Heart left ventricle (tissue), 16 donors: ENCODE measurements at regions not wholly inside any gene's neighbourhood (a gene's known extent, or its start where the extent isn't known, plus 50 kb on each side); places are given as distances from the start of the nearest gene placed in this dataset.
"Not testable (repeated sequence)": the region's sequence is repeated elsewhere in the genome, so short reads cannot be mapped to it uniquely, and the experiment has no call there.

ENCODE experiments used
- ATAC-seq, 4 donors: fragments of 200-7000 bp; cut with Tn5 transposase; one replicate each; pipeline ENCODE4 v1.9.1; 2020 to 2022; ENCODE audit warnings: moderate library complexity in 4 of 4, mild to moderate bottlenecking in 3 of 4, moderate number of reproducible peaks in 1 of 4
- DNase-seq, 5 donors: peaks; one replicate each; pipeline ENCODE4 v3.0.0-alpha.2; 2020
- H3K27ac ChIP-seq, 12 donors: fragments of 200-600 bp; sonication (generic) in 4 of 12; one replicate each; pipeline versions ENCODE4 v1.5.0 to v1.8.0; 2016 to 2022; ENCODE audit warnings: mild to moderate bottlenecking in 2 of 12
- H3K27me3 ChIP-seq, 9 donors: fragments of 200-600 bp; sonication (generic) in 2 of 9; one replicate each; pipeline versions ENCODE4 v1.5.1 to v1.8.0; 2016 to 2022; ENCODE audit warnings: mild to moderate bottlenecking in 3 of 9
- H3K36me3 ChIP-seq, 9 donors: fragments of 200-600 bp; sonication (generic) in 2 of 9; one replicate each; pipeline versions ENCODE4 v1.5.0 to v1.8.0; 2018 to 2022; ENCODE audit warnings: mild to moderate bottlenecking in 2 of 9
- H3K4me1 ChIP-seq, 12 donors: fragments of 200-600 bp; sonication (generic) in 4 of 12; one replicate each; pipeline versions ENCODE4 v1.5.0 to v1.8.0; 2016 to 2022; ENCODE audit warnings: mild to moderate bottlenecking in 3 of 12
- H3K4me3 ChIP-seq, 12 donors: fragments of 200-600 bp; sonication (generic) in 4 of 12; one replicate each; pipeline versions ENCODE4 v1.5.0 to v1.8.0; 2017 to 2022; ENCODE audit warnings: mild to moderate bottlenecking in 9 of 12, moderate library complexity in 4 of 12
- H3K9me3 ChIP-seq, 12 donors: fragments of 200-600 bp; sonication (generic) in 4 of 12; one replicate each; pipeline versions ENCODE4 v1.5.0 to v1.8.0; 2016 to 2022; ENCODE audit warnings: mild to moderate bottlenecking in 1 of 12
- POLR2A ChIP-seq, 2 donors: fragments of 450-650 bp; IDR thresholded peaks; one replicate each; pipeline ENCODE4 v1.6.1; 2017; ENCODE audit warnings: antibody characterized with exemption in 2 of 2, mild to moderate bottlenecking in 2 of 2, moderate library complexity in 2 of 2
- WGBS, 4 donors: extraction: QIAGEN DNeasy Blood & Tissue Kit in 2 of 4; methylation state at CpG; one replicate each; pipeline versions ENCODE4 v1.1.5 to v1.1.7; 2013 to 2018; 5-methylcytosine and 5-hydroxymethylcytosine counted together
- intact Hi-C, 10 donors: fragments of 100-400 bp; cut with DNase I; formaldehyde crosslinking; loops; one replicate each; pipeline versions ENCODE4 v1.11.1 to v1.14.2; 2022
- TF ChIP-seq, protein P1 (sequence below), 12 donors: fragments of 200-600 bp; sonication (generic) in 4 of 12; IDR thresholded peaks; one replicate each; pipeline versions ENCODE4 v1.5.0 to v1.8.0; 2018 to 2022; ENCODE audit warnings: antibody characterized with exemption in 12 of 12, mild to moderate bottlenecking in 5 of 12
- donor health status: ischemic (EF 13 %, LVEDD 7.1; RV severe dilation, severe dysfunction).
- donor health status: healthy with polysubstance abuse.
- donor health status: DM: no; HTN: yes; CAD: no.
- donor health status: DM: no; HTN: no; CAD: no.
- donor health status: ischemic (EF 25% LVEDD 6.9; RV normal size, moderate dysfunction).
- donor health status: ischemic (EF 25% LVEDD 5.7; RV mildly dilated, moderate dysfunction).
- donor health status: healthy.
- donor health status: DM: yes; HTN: yes; CAD: no.
- donor health status: ischemic (EF 35%, LVEDD 5.7; RV mildly dilated, moderate dysfunction).
- donor health status: nonischemic (EF 11% LVEDD 7.7; RV severe dilation, severe dysfunction).
- donor health status: DM: yes; HTN: yes; CAD: no.
- donor health status: PGD.
- donor health status: ischemic (EF 29% LVEDD 5.4; RV normal size, mild dysfunction).
- donor health status: nonischemic (EF 23%, LVEDD 6.1; RV moderate dilation, normal function).

DNA sequence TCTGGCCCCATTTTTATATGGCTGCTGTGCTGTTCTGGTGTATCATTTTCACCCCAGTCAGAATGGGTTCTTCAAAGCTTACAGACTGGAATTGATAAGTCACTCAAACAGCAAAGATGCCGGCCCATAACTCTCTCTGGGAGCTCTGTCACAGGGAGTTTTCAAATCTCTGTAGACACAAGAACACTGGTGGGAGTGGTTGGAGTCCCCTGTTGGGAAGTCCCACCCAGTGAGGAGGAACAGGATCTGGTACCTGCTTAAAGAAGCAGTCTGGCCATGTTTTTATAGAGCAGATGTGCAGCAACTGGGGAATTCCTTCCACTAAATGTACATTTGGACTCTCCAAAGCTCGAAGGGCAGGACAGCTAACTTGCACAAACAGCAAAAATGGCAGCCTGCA is 69.3 kb upstream of the UGT2B7 start:
- H3K4me3 ChIP-seq: no peak overlapping the region
- H3K36me3 ChIP-seq: no peaks in the 10 kb centered on the region
- H3K27me3 ChIP-seq: no peaks in the 10 kb centered on the region
- 65 to 78% (median 71%) methylated on average over 2 of the region's 2 CpGs for WGBS, 4 donors
- ATAC-seq (no peak), DNase-seq (peak in 1 of 5 donors; percentile 9)
- H3K4me1 ChIP-seq: no peaks in the 10 kb centered on the region
- no peak for TF ChIP-seq POLR2A (IDR thresholded peaks at IDR 0.05)
- TF ChIP-seq, protein P1, sequence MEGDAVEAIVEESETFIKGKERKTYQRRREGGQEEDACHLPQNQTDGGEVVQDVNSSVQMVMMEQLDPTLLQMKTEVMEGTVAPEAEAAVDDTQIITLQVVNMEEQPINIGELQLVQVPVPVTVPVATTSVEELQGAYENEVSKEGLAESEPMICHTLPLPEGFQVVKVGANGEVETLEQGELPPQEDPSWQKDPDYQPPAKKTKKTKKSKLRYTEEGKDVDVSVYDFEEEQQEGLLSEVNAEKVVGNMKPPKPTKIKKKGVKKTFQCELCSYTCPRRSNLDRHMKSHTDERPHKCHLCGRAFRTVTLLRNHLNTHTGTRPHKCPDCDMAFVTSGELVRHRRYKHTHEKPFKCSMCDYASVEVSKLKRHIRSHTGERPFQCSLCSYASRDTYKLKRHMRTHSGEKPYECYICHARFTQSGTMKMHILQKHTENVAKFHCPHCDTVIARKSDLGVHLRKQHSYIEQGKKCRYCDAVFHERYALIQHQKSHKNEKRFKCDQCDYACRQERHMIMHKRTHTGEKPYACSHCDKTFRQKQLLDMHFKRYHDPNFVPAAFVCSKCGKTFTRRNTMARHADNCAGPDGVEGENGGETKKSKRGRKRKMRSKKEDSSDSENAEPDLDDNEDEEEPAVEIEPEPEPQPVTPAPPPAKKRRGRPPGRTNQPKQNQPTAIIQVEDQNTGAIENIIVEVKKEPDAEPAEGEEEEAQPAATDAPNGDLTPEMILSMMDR (IDR thresholded peaks at IDR 0.05): no peak
- intact Hi-C loops: no loop called here
- no peak overlapping the region for H3K27ac ChIP-seq
- H3K9me3 ChIP-seq: no peaks in the 10 kb centered on the region

DNA sequence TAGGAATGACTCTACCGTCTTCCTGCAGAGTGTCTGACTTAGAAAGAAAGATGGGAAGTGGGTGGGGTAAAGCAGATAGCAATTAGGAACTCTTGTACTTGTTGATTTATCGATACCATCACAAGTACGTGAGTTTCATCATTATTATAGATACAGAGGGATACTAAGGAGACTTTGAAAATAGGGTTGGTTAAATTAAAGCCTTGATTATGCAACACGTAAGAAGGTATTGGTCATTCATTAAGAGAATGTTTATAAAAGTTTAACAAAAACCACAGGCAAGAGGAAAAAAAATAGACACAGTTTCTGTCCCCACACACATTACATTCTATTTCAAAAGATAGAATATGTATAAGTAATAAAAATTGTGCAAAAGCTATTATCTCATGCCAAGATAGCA is 65.9 kb upstream of the UGT2B7 start:
- no peak for ATAC-seq

DNA sequence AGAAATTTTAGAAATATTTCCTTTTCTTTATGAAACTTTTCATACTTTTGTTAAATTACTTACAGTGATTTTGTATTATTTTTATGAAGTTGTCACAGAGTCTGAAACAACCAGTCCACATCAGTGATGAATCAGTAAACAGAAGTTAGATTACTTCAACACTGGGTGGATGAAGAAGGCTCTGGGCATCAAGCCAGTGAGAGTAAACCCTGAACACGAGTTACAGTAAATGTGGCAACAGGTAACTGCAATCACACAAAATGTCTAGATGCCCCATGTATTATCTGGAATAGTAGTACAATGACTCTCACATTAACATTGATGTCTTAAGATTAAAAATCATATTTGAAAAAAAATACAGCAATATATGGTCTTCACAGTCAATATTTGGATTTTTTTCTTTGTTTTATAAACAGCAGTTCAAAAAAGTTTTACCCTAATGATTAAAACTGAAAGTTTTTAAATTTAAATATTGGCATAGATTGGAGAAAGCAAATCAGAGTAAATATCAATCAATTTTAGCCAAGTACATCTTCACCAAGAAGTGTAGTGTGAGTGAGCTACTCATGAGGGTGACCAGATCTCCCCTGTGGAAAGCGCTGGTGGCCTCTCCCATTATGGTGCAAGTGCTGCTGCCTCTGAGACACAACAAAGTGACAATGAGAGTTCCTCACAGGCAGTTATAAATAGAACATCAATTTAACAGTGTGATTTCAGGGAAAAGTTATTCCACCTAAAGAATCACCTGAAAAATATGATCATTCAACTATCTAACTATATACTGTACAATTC is 63.2 kb upstream of the UGT2B7 start:
- no peak overlapping the region for H3K27ac ChIP-seq
- no peaks in the 10 kb centered on the region for H3K27me3 ChIP-seq
- H3K4me1 ChIP-seq: no peaks in the 10 kb centered on the region
- WGBS, 4 donors: 59 to 64% (median 61%) methylated on average over 2 of the region's 2 CpGs
- TF ChIP-seq POLR2A (IDR thresholded peaks at IDR 0.05): no peak
- TF ChIP-seq, protein P1 (IDR thresholded peaks at IDR 0.05): no peak
- no peak overlapping the region for H3K4me3 ChIP-seq
- H3K36me3 ChIP-seq: no peaks in the 10 kb centered on the region
- ATAC-seq (no peak), DNase-seq (no peak)
- peaks cover 0 to 25% (median 0%) of the 10 kb centered on the region in 12 donors for H3K9me3 ChIP-seq
- intact Hi-C loops: no loop called here

More for the DNA sequence above, 65.9 kb upstream of the UGT2B7 start:
- no peak overlapping the region for H3K4me3 ChIP-seq
- TF ChIP-seq POLR2A (IDR thresholded peaks at IDR 0.05): no peak
- TF ChIP-seq, protein P1 (IDR thresholded peaks at IDR 0.05): no peak
- H3K9me3 ChIP-seq: peaks cover 0 to 18% (median 0%) of the 10 kb centered on the region in 12 donors
- 69 to 83% (median 75%) methylated on average over 4 of the region's 4 CpGs for WGBS, 4 donors
- intact Hi-C loops: no loop called here
- no peaks in the 10 kb centered on the region for H3K36me3 ChIP-seq
- no peaks in the 10 kb centered on the region for H3K4me1 ChIP-seq
- H3K27ac ChIP-seq: no peak overlapping the region
- H3K27me3 ChIP-seq: no peaks in the 10 kb centered on the region
- DNase-seq: no peak

DNA sequence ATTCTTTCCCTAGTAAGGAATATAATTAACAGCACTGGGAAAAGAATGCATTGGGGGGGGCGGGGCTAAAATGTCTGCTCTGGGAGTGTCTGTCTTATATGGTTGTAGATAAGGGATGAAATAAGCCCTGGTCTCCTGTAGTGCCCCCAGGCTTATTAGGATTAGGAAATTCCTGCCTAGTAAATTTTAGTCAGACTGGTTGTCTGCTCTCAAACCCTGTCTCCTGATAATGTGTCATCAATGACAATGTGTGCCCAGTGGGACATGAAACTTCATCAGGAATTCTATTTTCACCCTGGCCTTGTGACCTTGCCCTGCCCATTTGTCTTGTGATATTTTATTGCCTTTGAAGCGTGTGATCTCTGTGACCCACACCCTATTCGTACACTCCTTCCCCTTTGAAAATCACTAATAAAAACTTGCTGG is 61.9 kb upstream of the UGT2B7 start:
- H3K36me3 ChIP-seq, H3K4me3 ChIP-seq, H3K27ac ChIP-seq, intact Hi-C loops, ATAC-seq, H3K27me3 ChIP-seq, H3K4me1 ChIP-seq, DNase-seq: not testable (repeated sequence)
- H3K9me3 ChIP-seq: peaks cover 0 to 25% (median 0%) of the 10 kb centered on the region in 12 donors
- 53 to 70% (median 61%) methylated on average over 3 of the region's 3 CpGs for WGBS, 4 donors
